Spleen (tissue), 7 donors: ENCODE measurements at regions not wholly inside any gene's neighbourhood (a gene's known extent, or its start where the extent isn't known, plus 50 kb on each side); places are given as distances from the start of the nearest gene placed in this dataset.

ENCODE experiments used
- POLR2A ChIP-seq, 3 donors: fragments of 450-650 bp; IDR thresholded peaks; one replicate each; pipeline ENCODE4 v1.5.1; 2017; ENCODE audit warnings: antibody characterized with exemption in 3 of 3, mild to moderate bottlenecking in 1 of 3
- TF ChIP-seq, protein P1 (sequence below), 11 experiments: fragments of 200-600 bp in 7 of 11; fragments of 450-650 bp in 4 of 11; sonication (generic) in 4 of 11; IDR thresholded peaks in 8 of 11; conservative IDR thresholded peaks in 3 of 11; 1 replicate in 7 of 11; 2 replicates in 4 of 11; pipeline versions ENCODE4 v1.4.0 to v1.8.0; 2016 to 2021; ENCODE audit warnings: antibody characterized with exemption in 11 of 11, inconsistent platforms in 4 of 11, mild to moderate bottlenecking in 1 of 11
- donor health status: DM: no; HTN: no; CAD: no; lungs with moderate emphysema.
- donor health status: DM: no; HTN: no; CAD: no.
- donor health status: DM: no; HTN: no; CAD: no.

DNA sequence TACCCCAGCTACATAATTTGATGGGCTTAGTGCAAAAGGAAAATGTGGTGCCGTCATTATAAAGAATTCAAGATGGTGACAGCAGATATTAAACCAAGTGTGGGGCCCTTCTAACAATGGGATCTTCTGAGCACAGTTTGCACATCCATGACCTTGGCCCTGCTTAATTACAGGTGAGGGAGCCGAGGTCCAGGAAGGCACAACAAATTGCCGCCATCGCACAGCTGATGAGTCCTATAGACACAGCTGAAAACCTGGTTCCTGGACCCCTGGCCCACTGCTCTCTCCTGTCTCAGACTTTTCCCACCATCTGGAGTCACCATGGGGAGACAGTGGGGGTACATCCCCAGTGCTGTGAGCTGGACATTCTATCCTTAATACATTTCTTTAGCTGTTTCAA is 95.8 kb upstream of the MAP4K3 start:
- no peak for TF ChIP-seq POLR2A (IDR thresholded peaks at IDR 0.05)
- TF ChIP-seq, protein P1, sequence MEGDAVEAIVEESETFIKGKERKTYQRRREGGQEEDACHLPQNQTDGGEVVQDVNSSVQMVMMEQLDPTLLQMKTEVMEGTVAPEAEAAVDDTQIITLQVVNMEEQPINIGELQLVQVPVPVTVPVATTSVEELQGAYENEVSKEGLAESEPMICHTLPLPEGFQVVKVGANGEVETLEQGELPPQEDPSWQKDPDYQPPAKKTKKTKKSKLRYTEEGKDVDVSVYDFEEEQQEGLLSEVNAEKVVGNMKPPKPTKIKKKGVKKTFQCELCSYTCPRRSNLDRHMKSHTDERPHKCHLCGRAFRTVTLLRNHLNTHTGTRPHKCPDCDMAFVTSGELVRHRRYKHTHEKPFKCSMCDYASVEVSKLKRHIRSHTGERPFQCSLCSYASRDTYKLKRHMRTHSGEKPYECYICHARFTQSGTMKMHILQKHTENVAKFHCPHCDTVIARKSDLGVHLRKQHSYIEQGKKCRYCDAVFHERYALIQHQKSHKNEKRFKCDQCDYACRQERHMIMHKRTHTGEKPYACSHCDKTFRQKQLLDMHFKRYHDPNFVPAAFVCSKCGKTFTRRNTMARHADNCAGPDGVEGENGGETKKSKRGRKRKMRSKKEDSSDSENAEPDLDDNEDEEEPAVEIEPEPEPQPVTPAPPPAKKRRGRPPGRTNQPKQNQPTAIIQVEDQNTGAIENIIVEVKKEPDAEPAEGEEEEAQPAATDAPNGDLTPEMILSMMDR (IDR thresholded peaks at IDR 0.05 in 8 of 11, conservative IDR thresholded peaks at IDR 0.05 in 3 of 11), result no peak
